Adrenal gland (tissue), 9 donors: ENCODE measurements at regions not wholly inside any gene's neighbourhood (a gene's known extent, or its start where the extent isn't known, plus 50 kb on each side); places are given as distances from the start of the nearest gene placed in this dataset.

ENCODE experiments used
- DNase-seq, 7 donors: peaks; one replicate each; pipeline ENCODE4 v3.0.0-alpha.2; 2019 to 2020
- H3K27ac ChIP-seq, 5 donors: fragments of 200-600 bp; sonication (generic) in 4 of 5; 1 replicate in 3 of 5; 2 replicates in 2 of 5; pipeline versions ENCODE4 v1.5.1 to v1.8.0; 2016 to 2020; ENCODE audit warnings: mild to moderate bottlenecking in 1 of 5
- H3K27me3 ChIP-seq: fragments of 200-600 bp; 2 replicates; pipeline ENCODE4 v1.8.0; 2021
- H3K36me3 ChIP-seq, 2 donors: fragments of 200-600 bp; replicated peaks in 1 of 2; 1 replicate in 1 of 2; 2 replicates in 1 of 2; pipeline versions ENCODE4 v1.5.1 to v1.8.0; 2018 to 2022
- H3K4me1 ChIP-seq, 2 donors: fragments of 200-600 bp; replicated peaks in 1 of 2; 1 replicate in 1 of 2; 2 replicates in 1 of 2; pipeline versions ENCODE4 v1.5.1 to v1.8.0; 2018 to 2021
- H3K4me3 ChIP-seq, 4 donors: fragments of 200-600 bp; sonication (generic) in 3 of 4; one replicate each; pipeline ENCODE4 v1.5.1; 2016 to 2018
- H3K9me3 ChIP-seq, 3 donors: fragments of 200-600 bp; sonication (generic) in 1 of 3; replicated peaks in 1 of 3; 1 replicate in 2 of 3; 2 replicates in 1 of 3; pipeline versions ENCODE4 v1.5.1 to v1.8.0; 2016 to 2021
- CTCF ChIP-seq, 6 experiments: fragments of 450-650 bp in 4 of 6; fragments of 200-600 bp in 2 of 6; sonication (generic) in 1 of 6; IDR thresholded peaks; 1 replicate in 5 of 6; 2 replicates in 1 of 6; pipeline versions ENCODE4 v1.5.1 to v1.8.0; 2016 to 2021; ENCODE audit warnings: antibody characterized with exemption in 6 of 6, mild to moderate bottlenecking in 2 of 6, moderate library complexity in 1 of 6
- POLR2A ChIP-seq, 2 donors: fragments of 450-650 bp; IDR thresholded peaks; one replicate each; pipeline ENCODE4 v1.6.1; 2017; ENCODE audit warnings: antibody characterized with exemption in 2 of 2, mild to moderate bottlenecking in 2 of 2, moderate library complexity in 1 of 2
- WGBS, 4 donors: extraction: QIAGEN DNeasy Blood & Tissue Kit in 2 of 4; methylation state at CpG; one replicate each; pipeline versions ENCODE4 v1.1.5 to v1.1.7; 2013 to 2017; 5-methylcytosine and 5-hydroxymethylcytosine counted together
- intact Hi-C, 2 donors: fragments of 100-400 bp; cut with DNase I; formaldehyde crosslinking; loops; one replicate each; pipeline versions ENCODE4 v1.14.1 to v1.15.0; 2022 to 2023
- donor health status: healthy with polysubstance abuse.
- donor health status: Bipolar disorder and iron deficiency.
- donor health status: DM: yes; HTN: yes; CAD: no.
- donor health status: DM: no; HTN: no; CAD: no.
- donor health status: DM: no; HTN: no; CAD: no.

- no peak for DNase-seq
- TF ChIP-seq CTCF (IDR thresholded peaks at IDR 0.05) (no peak), POLR2A (IDR thresholded peaks at IDR 0.05) (no peak)
- Histone ChIP-seq H3K4me1 (no peaks in the 10 kb centered on the region), H3K36me3 (no peaks in the 10 kb centered on the region), H3K27me3 (no peaks in the 10 kb centered on the region), H3K4me3 (no peak overlapping the region), H3K27ac (no peak overlapping the region), H3K9me3 (no peaks in the 10 kb centered on the region)
- 74 to 81% (median 77%) methylated on average over 1 of the region's 1 CpG for WGBS, 4 donors
- intact Hi-C loops = no loop called here
These were observed 1235.3 kb downstream of the GATA3 start for GRCh38 chr10:9289811-9290210.

- H3K4me3 ChIP-seq = no peak overlapping the region
- H3K36me3 ChIP-seq = no peaks in the 10 kb centered on the region
- WGBS, 4 donors = 40 to 64% (median 51%) methylated on average over 1 of the region's 1 CpG
- TF ChIP-seq CTCF (IDR thresholded peaks at IDR 0.05) (no peak), POLR2A (IDR thresholded peaks at IDR 0.05) (no peak)
- no peaks in the 10 kb centered on the region for H3K4me1 ChIP-seq
- no peaks in the 10 kb centered on the region for H3K9me3 ChIP-seq
- H3K27me3 ChIP-seq = no peaks in the 10 kb centered on the region
- intact Hi-C loops = no loop called here
- DNase-seq = no peak
- H3K27ac ChIP-seq = no peak overlapping the region
These were observed 1236.6 kb downstream of the GATA3 start for GRCh38 chr10:9291081-9291480.

GRCh38 chr10:9294132-9294663, 1239.7 kb downstream of the GATA3 start:
- no peaks in the 10 kb centered on the region for H3K27me3 ChIP-seq
- H3K9me3 ChIP-seq = no peaks in the 10 kb centered on the region
- intact Hi-C loops = no loop called here
- no peaks in the 10 kb centered on the region for H3K4me1 ChIP-seq
- TF ChIP-seq CTCF (IDR thresholded peaks at IDR 0.05) (no peak), POLR2A (IDR thresholded peaks at IDR 0.05) (no peak)
- H3K36me3 ChIP-seq = no peaks in the 10 kb centered on the region
- H3K4me3 ChIP-seq = no peak overlapping the region
- WGBS, 4 donors = 55 to 59% (median 56%) methylated on average over 4 of the region's 4 CpGs
- DNase-seq = no peak
- no peak overlapping the region for H3K27ac ChIP-seq

GRCh38 chr10:9294865-9295264, 1240.4 kb downstream of the GATA3 start:
- no peak for DNase-seq
- 52 to 78% (median 71%) methylated on average over 1 of the region's 1 CpG for WGBS, 4 donors
- Histone ChIP-seq H3K4me1 (no peaks in the 10 kb centered on the region), H3K9me3 (no peaks in the 10 kb centered on the region), H3K27ac (no peak overlapping the region), H3K36me3 (no peaks in the 10 kb centered on the region), H3K4me3 (no peak overlapping the region), H3K27me3 (no peaks in the 10 kb centered on the region)
- no peak for TF ChIP-seq POLR2A (IDR thresholded peaks at IDR 0.05)
- no peak for TF ChIP-seq CTCF (IDR thresholded peaks at IDR 0.05)
- intact Hi-C loops = no loop called here
